H1 (cell line): ENCODE measurements at regions not wholly inside any gene's neighbourhood (a gene's known extent, or its start where the extent isn't known, plus 50 kb on each side); places are given as distances from the start of the nearest gene placed in this dataset.

Experiments used
- CTCF ChIA-PET: fragments of 300-600 bp; sonication (Branson Sonifier 250); formaldehyde crosslinking; loops from one replicate; lab custom pipeline; 2021; ENCODE audit not compliant: partially characterized antibody; lab: Charles Lee
- POLR2A ChIA-PET: fragments of 300-600 bp; sonication (Branson Sonifier 250); formaldehyde crosslinking; loops from one replicate; lab custom pipeline; 2021; ENCODE audit warnings: inconsistent platforms; ENCODE audit not compliant: partially characterized antibody; lab: Charles Lee
- DNase-seq, 2 experiments: peaks; one replicate each; pipeline versions ENCODE4 v3.0.0 to v3.0.0-alpha.2; 2010 to 2022; ENCODE audit warnings: low spot score in 2 of 2, low read depth in 1 of 2, mixed read lengths in 1 of 2
- FAIRE-seq: peaks from 2 replicates; lab custom pipeline; 2011; peaks lifted over from hg19 to GRCh38; lab: Jason Lieb, UNC
- H2AFZ ChIP-seq: 2 replicates; pipeline ENCODE4 v1.8.1; 2012; ENCODE audit warnings: low read length, inconsistent platforms
- H2AK5ac ChIP-seq: 2 replicates; pipeline ENCODE4 v1.6.1; 2013; ENCODE audit warnings: low read depth, low read length
- H2BK120ac ChIP-seq: replicated peaks from 2 replicates; pipeline ENCODE3; 2013; ENCODE audit warnings: low read depth, low read length, inconsistent platforms
- H2BK12ac ChIP-seq: 2 replicates; pipeline ENCODE4 v1.6.1; 2013; ENCODE audit warnings: low read depth, low read length
- H2BK15ac ChIP-seq: 2 replicates; pipeline ENCODE4 v1.6.1; 2013; ENCODE audit warnings: low read length
- H2BK20ac ChIP-seq: 2 replicates; pipeline ENCODE4 v1.6.1; 2013; ENCODE audit warnings: low read length
- H2BK5ac ChIP-seq: 2 replicates; pipeline ENCODE4 v1.6.1; 2013; ENCODE audit warnings: low read depth, low read length
- H3K14ac ChIP-seq: 2 replicates; pipeline ENCODE4 v1.6.1; 2013; ENCODE audit warnings: inconsistent platforms; ENCODE audit not compliant: insufficient read length
- H3K18ac ChIP-seq: 2 replicates; pipeline ENCODE4 v1.6.1; 2013; ENCODE audit warnings: low read length; ENCODE audit errors: extremely low read depth
- H3K23ac ChIP-seq: 2 replicates; pipeline ENCODE4 v1.6.1; 2013; ENCODE audit warnings: inconsistent platforms; ENCODE audit not compliant: insufficient read length
- H3K23me2 ChIP-seq: 2 replicates; pipeline ENCODE4 v1.6.1; 2013; ENCODE audit warnings: low read depth, low read length
- H3K27ac ChIP-seq: 2 replicates; pipeline ENCODE4 v1.6.1; 2011; ENCODE audit warnings: low read depth, low read length, inconsistent platforms
- H3K27me3 ChIP-seq, 4 experiments: replicated peaks in 1 of 4; 1 replicate in 1 of 4; 2 replicates in 3 of 4; pipeline versions ENCODE4 v1.6.1 to v1.8.1; 2011 to 2013; ENCODE audit warnings: low read length in 3 of 4, mild to moderate bottlenecking in 3 of 4, inconsistent platforms in 2 of 4, mixed read lengths in 2 of 4, moderate library complexity in 1 of 4; ENCODE audit not compliant: control insufficient read depth in 3 of 4, insufficient read depth in 3 of 4; ENCODE audit errors: extremely low read depth in 1 of 4
- H3K36me3 ChIP-seq, 4 experiments: 2 replicates each; pipeline versions ENCODE4 v1.6.1 to v1.8.1; 2011 to 2013; ENCODE audit warnings: mild to moderate bottlenecking in 4 of 4, low read length in 3 of 4, moderate library complexity in 2 of 4, control low read depth in 1 of 4, inconsistent platforms in 1 of 4; ENCODE audit not compliant: insufficient read depth in 4 of 4, control insufficient read depth in 2 of 4
- H3K4ac ChIP-seq: replicated peaks from 2 replicates; pipeline ENCODE3; 2013; ENCODE audit warnings: low read length, low read depth, mixed read lengths, inconsistent platforms; ENCODE audit not compliant: insufficient read length
- H3K4me1 ChIP-seq, 4 experiments: replicated peaks in 1 of 4; 1 replicate in 1 of 4; 2 replicates in 3 of 4; pipeline versions ENCODE4 v1.6.1 to v1.8.1; 2011 to 2013; ENCODE audit warnings: low read length in 3 of 4, inconsistent platforms in 2 of 4, mixed read lengths in 1 of 4; ENCODE audit not compliant: insufficient read depth in 4 of 4, control insufficient read depth in 3 of 4
- H3K4me2 ChIP-seq, 2 experiments: 2 replicates each; pipeline versions ENCODE4 v1.6.1 to v1.8.1; 2011 to 2013; ENCODE audit warnings: low read depth in 2 of 2, low read length in 2 of 2, control low read depth in 1 of 2, inconsistent platforms in 1 of 2, mild to moderate bottlenecking in 1 of 2; ENCODE audit not compliant: insufficient read depth in 1 of 2
- H3K4me3 ChIP-seq, 4 experiments: fragments of 200-600, 300-600 bp in 1 of 4; sonication (generic), shearing (Covaris generic), sonication (Bioruptor Twin) in 1 of 4; 2 replicates each; pipeline versions ENCODE4 v1.5.1 to v1.8.1; 2011 to 2016; ENCODE audit warnings: low read length in 4 of 4, low read depth in 3 of 4, control low read depth in 2 of 4, inconsistent platforms in 2 of 4, mild to moderate bottlenecking in 2 of 4, mixed read lengths in 1 of 4, moderate library complexity in 1 of 4; ENCODE audit not compliant: insufficient read depth in 2 of 4; ENCODE audit errors: extremely low read depth in 1 of 4
- H3K56ac ChIP-seq: replicated peaks from 2 replicates; pipeline ENCODE3; 2013; ENCODE audit warnings: low read depth, mild to moderate bottlenecking, mixed read lengths, low read length, inconsistent platforms; ENCODE audit not compliant: insufficient read length
- H3K79me1 ChIP-seq: 2 replicates; pipeline ENCODE4 v1.6.1; 2013; ENCODE audit warnings: low read depth, low read length, control low read depth
- H3K79me2 ChIP-seq, 2 experiments: 2 replicates each; pipeline versions ENCODE4 v1.6.1 to v1.8.1; 2012 to 2013; ENCODE audit warnings: low read length in 2 of 2, mild to moderate bottlenecking in 2 of 2, inconsistent platforms in 1 of 2; ENCODE audit not compliant: insufficient read depth in 2 of 2, control insufficient read depth in 1 of 2
- H3K9ac ChIP-seq, 4 experiments: replicated peaks in 1 of 4; 1 replicate in 1 of 4; 2 replicates in 3 of 4; pipeline versions ENCODE4 v1.6.1 to v1.8.1; 2011 to 2013; ENCODE audit warnings: low read depth in 3 of 4, low read length in 3 of 4, control low read depth in 2 of 4, mild to moderate bottlenecking in 2 of 4, moderate library complexity in 2 of 4, inconsistent platforms in 1 of 4; ENCODE audit errors: extremely low read depth in 1 of 4
- H3K9me3 ChIP-seq, 2 experiments: 2 replicates each; pipeline versions ENCODE4 v1.6.1 to v1.8.1; 2012 to 2013; ENCODE audit warnings: mild to moderate bottlenecking in 2 of 2, moderate library complexity in 2 of 2, control low read depth in 1 of 2, inconsistent platforms in 1 of 2, low read depth in 1 of 2, low read length in 1 of 2, mixed read lengths in 1 of 2; ENCODE audit not compliant: insufficient read depth in 2 of 2
- H4K20me1 ChIP-seq, 2 experiments: replicated peaks in 1 of 2; 2 replicates each; pipeline versions ENCODE3 to v1.8.1; 2011 to 2013; ENCODE audit warnings: inconsistent platforms in 2 of 2, low read length in 2 of 2, mild to moderate bottlenecking in 1 of 2; ENCODE audit not compliant: insufficient read depth in 2 of 2, control insufficient read depth in 1 of 2
- H4K5ac ChIP-seq: 2 replicates; pipeline ENCODE4 v1.6.1; 2013; ENCODE audit warnings: low read length, low read depth, mixed read lengths, inconsistent platforms; ENCODE audit not compliant: insufficient read length
- H4K8ac ChIP-seq: 2 replicates; pipeline ENCODE4 v1.8.0; 2013; ENCODE audit warnings: mild to moderate bottlenecking, moderate library complexity, low read length, inconsistent platforms; ENCODE audit not compliant: insufficient read depth; ENCODE audit errors: extremely low read depth
- H4K91ac ChIP-seq: replicated peaks from 2 replicates; pipeline ENCODE3; 2013; ENCODE audit warnings: low read length, mixed read lengths, inconsistent platforms; ENCODE audit not compliant: insufficient read length
- ASH2L ChIP-seq: fragments of 200-600, 300-600 bp; sonication (generic); IDR thresholded peaks from one replicate; pipeline ENCODE4 v1.7.1; 2017; ENCODE audit warnings: low read length
- BACH1 ChIP-seq: IDR thresholded peaks from 2 replicates; pipeline ENCODE4 v1.6.1; 2012; ENCODE audit warnings: low read length, improper control_type of control experiment
- CEBPB ChIP-seq: IDR thresholded peaks from 2 replicates; pipeline ENCODE4 v1.6.1; 2012; ENCODE audit warnings: low read depth, low read length
- EZH2 ChIP-seq: fragments of 200-600 bp; sonication (generic); IDR thresholded peaks from 2 replicates; pipeline ENCODE4 v1.7.1; 2012; ENCODE audit warnings: low read depth, mild to moderate bottlenecking, moderate library complexity, low read length, inconsistent platforms; ENCODE audit not compliant: severe bottlenecking
- GABPA ChIP-seq: IDR thresholded peaks from 2 replicates; pipeline ENCODE4 v1.6.1; 2011; ENCODE audit warnings: mild to moderate bottlenecking, low read length, moderate library complexity, borderline replicate concordance; ENCODE audit not compliant: insufficient read depth
- POLR2A ChIP-seq, 2 experiments: IDR thresholded peaks; 1 replicate in 1 of 2; 2 replicates in 1 of 2; pipeline ENCODE4 v1.6.1; 2011; ENCODE audit warnings: low read depth in 2 of 2, low read length in 2 of 2, mild to moderate bottlenecking in 2 of 2; ENCODE audit errors: control extremely low read depth in 1 of 2
- SUZ12 ChIP-seq: fragments of 200-600 bp; sonication (generic); IDR thresholded peaks from 2 replicates; pipeline ENCODE4 v1.6.1; 2012; ENCODE audit warnings: mild to moderate bottlenecking, inconsistent platforms, low read length, moderate library complexity, mixed read lengths
- WGBS, 2 experiments: shearing (Covaris generic) in 1 of 2; methylation state at CpG; one replicate each; pipeline versions ENCODE4 v1.1.6 to v1.1.7; 2013 to 2015; ENCODE audit warnings: low lambda C conversion rate in 2 of 2, mixed read lengths in 2 of 2, inconsistent platforms in 1 of 2, low coverage in 1 of 2, missing lambda C conversion rate in 1 of 2; ENCODE audit not compliant: insufficient replicate concordance in 2 of 2, insufficient coverage in 1 of 2, insufficient read length in 1 of 2; ENCODE audit errors: extremely low coverage in 1 of 2, missing lambda C conversion rate in 1 of 2; 5-methylcytosine and 5-hydroxymethylcytosine counted together

GRCh38 chr14:47772652-47773051 is 97.2 kb upstream of the MDGA2 start:
- H3K9ac ChIP-seq: no peak overlapping the region
- H3K4me2 ChIP-seq: no peak overlapping the region
- ChIA-PET CTCF (no interaction called here), POLR2A (no interaction called here)
- H2AFZ ChIP-seq: no peak overlapping the region
- no peaks in the 10 kb centered on the region for H3K79me2 ChIP-seq
- no peak overlapping the region for H2BK20ac ChIP-seq
- H4K8ac ChIP-seq: no peak overlapping the region
- H2BK120ac ChIP-seq: no peak overlapping the region
- no peak overlapping the region for H2BK5ac ChIP-seq
- no peaks in the 10 kb centered on the region for H3K9me3 ChIP-seq
- no peaks in the 10 kb centered on the region for H3K4me1 ChIP-seq
- H3K14ac ChIP-seq: no peak overlapping the region
- H3K27ac ChIP-seq: no peak overlapping the region
- H4K5ac ChIP-seq: no peak overlapping the region
- no peaks in the 10 kb centered on the region for H3K23me2 ChIP-seq
- no peaks in the 10 kb centered on the region for H3K79me1 ChIP-seq
- TF ChIP-seq CEBPB (no peak), SUZ12 (no peak), ASH2L (no peak), POLR2A (IDR thresholded peaks at IDR 0.05; ENCODE audit: control extremely low read depth in 1 of 2, low read depth in 2 of 2, low read length in 2 of 2) (no peak), EZH2 (no peak), BACH1 (no peak), GABPA (no peak)
- no peaks in the 10 kb centered on the region for H4K20me1 ChIP-seq
- no peak overlapping the region for H4K91ac ChIP-seq
- no peaks in the 10 kb centered on the region for H3K27me3 ChIP-seq
- H3K4me3 ChIP-seq: no peak overlapping the region
- 90% methylated on average over 1 of the region's 1 CpG; no CpG with 5 or more reads in 1 of the 2 experiments for WGBS, 2 experiments
- no peak overlapping the region for H2AK5ac ChIP-seq
- H3K18ac ChIP-seq: no peak overlapping the region
- no peak overlapping the region for H2BK15ac ChIP-seq
- H2BK12ac ChIP-seq: no peak overlapping the region
- no peak for FAIRE-seq
- no peak overlapping the region for H3K56ac ChIP-seq
- H3K4ac ChIP-seq: no peak overlapping the region
- H3K23ac ChIP-seq: no peak overlapping the region
- H3K36me3 ChIP-seq: no peaks in the 10 kb centered on the region
- no peak for DNase-seq
